ENCODE measurements at regions not wholly inside any gene's neighbourhood (a gene's known extent, or its start where the extent isn't known, plus 50 kb on each side); places are given as distances from the start of the nearest gene placed in this dataset.

GRCh38 chr2:158022888-158023287, 78.8 kb upstream of the UPP2 start:
- ChIA-PET POLR2A (ENCODE audit: partially characterized antibody) (no interaction called here), CTCF (ENCODE audit: partially characterized antibody) (interaction anchor here (0.7 to 6.2 kb wide), 18 partner anchors 8 to 732 kb away, joined by 3 to 62 read pairs (median 6); no protein-coding TSS in a partner anchor)
- Histone ChIP-seq H2BK12ac (ENCODE audit: low read depth, low read length) (no peak overlapping the region), H2BK5ac (ENCODE audit: low read depth, low read length) (no peak overlapping the region), H4K20me1 (replicated peaks in 1 of 2; ENCODE audit: control insufficient read depth in 1 of 2, insufficient read depth in 2 of 2, low read length in 2 of 2) (no peaks in the 10 kb centered on the region), H3K56ac (replicated peaks; ENCODE audit: insufficient read length, low read depth, low read length) (no peak overlapping the region), H3K27ac (ENCODE audit: low read depth, low read length) (no peak overlapping the region), H3K4me1 (replicated peaks in 1 of 4; ENCODE audit: control insufficient read depth in 3 of 4, insufficient read depth in 4 of 4, low read length in 3 of 4) (no peaks in the 10 kb centered on the region), H2BK15ac (ENCODE audit: low read length) (no peak overlapping the region), H3K4me2 (ENCODE audit: insufficient read depth in 1 of 2, low read depth in 2 of 2, low read length in 2 of 2) (no peak overlapping the region), H3K9me3 (ENCODE audit: insufficient read depth in 2 of 2, low read depth in 1 of 2, low read length in 1 of 2) (no peaks in the 10 kb centered on the region), H3K4ac (replicated peaks; ENCODE audit: insufficient read length, low read depth, low read length) (no peak overlapping the region), H3K23me2 (ENCODE audit: low read depth, low read length) (no peaks in the 10 kb centered on the region), H3K9ac (replicated peaks in 1 of 4; ENCODE audit: extremely low read depth in 1 of 4, low read depth in 3 of 4, low read length in 3 of 4) (no peak overlapping the region), H3K36me3 (ENCODE audit: control insufficient read depth in 2 of 4, insufficient read depth in 4 of 4, low read length in 3 of 4) (no peaks in the 10 kb centered on the region), H2BK20ac (ENCODE audit: low read length) (no peak overlapping the region), H4K5ac (ENCODE audit: insufficient read length, low read depth, low read length) (no peak overlapping the region), H2BK120ac (replicated peaks; ENCODE audit: low read depth, low read length) (no peak overlapping the region), H3K18ac (ENCODE audit: extremely low read depth, low read length) (no peak overlapping the region), H2AFZ (ENCODE audit: low read length) (no peak overlapping the region), H2AK5ac (ENCODE audit: low read depth, low read length) (no peak overlapping the region), H3K14ac (ENCODE audit: insufficient read length) (no peak overlapping the region), H3K79me1 (ENCODE audit: low read depth, low read length) (no peaks in the 10 kb centered on the region), H3K27me3 (replicated peaks in 1 of 4; ENCODE audit: control insufficient read depth in 3 of 4, extremely low read depth in 1 of 4, insufficient read depth in 3 of 4, low read length in 3 of 4) (peaks cover 0 to 4% (median 0%) of the 10 kb centered on the region in 4 experiments; a peak in 1 of 7 replicates), H3K79me2 (ENCODE audit: control insufficient read depth in 1 of 2, insufficient read depth in 2 of 2, low read length in 2 of 2) (no peaks in the 10 kb centered on the region), H4K91ac (replicated peaks; ENCODE audit: insufficient read length, low read length) (no peak overlapping the region), H4K8ac (ENCODE audit: extremely low read depth, insufficient read depth, low read length) (no peak overlapping the region), H3K4me3 (ENCODE audit: extremely low read depth in 1 of 4, insufficient read depth in 2 of 4, low read depth in 3 of 4, low read length in 4 of 4) (no peak overlapping the region), H3K23ac (ENCODE audit: insufficient read length) (no peak overlapping the region)
- 50 to 100% methylated on average over 1 of the region's 1 CpG for WGBS, 2 experiments (ENCODE audit: extremely low coverage in 1 of 2, insufficient coverage in 1 of 2, insufficient read length in 1 of 2, insufficient replicate concordance in 2 of 2, low coverage in 1 of 2, low lambda C conversion rate in 2 of 2, missing lambda C conversion rate in 1 of 2)
- FAIRE-seq (no peak), DNase-seq (ENCODE audit: low read depth in 1 of 2, low spot score in 2 of 2) (no peak)
- TF ChIP-seq PHF8 (conservative IDR thresholded peaks at IDR 0.05; ENCODE audit: low read depth, low read length) (no peak), ZNF274 (IDR thresholded peaks at IDR 0.05; ENCODE audit: borderline replicate concordance, extremely low read depth, low read length) (no peak), EZH2 (IDR thresholded peaks at IDR 0.05; ENCODE audit: low read depth, low read length, severe bottlenecking) (no peak), YY1 (IDR thresholded peaks at IDR 0.05; ENCODE audit: low read depth, low read length) (no peak), JUND (IDR thresholded peaks at IDR 0.05; ENCODE audit: low read length) (no peak), CEBPB (IDR thresholded peaks at IDR 0.05; ENCODE audit: low read depth, low read length) (no peak), POLR2A (IDR thresholded peaks at IDR 0.05; ENCODE audit: control extremely low read depth in 1 of 2, low read depth in 2 of 2, low read length in 2 of 2) (no peak), CREB1 (IDR thresholded peaks at IDR 0.05) (no peak), CTCF (IDR thresholded peaks at IDR 0.05; ENCODE audit: control extremely low read depth in 1 of 3, insufficient read depth in 1 of 3, low read depth in 1 of 3, low read length in 3 of 3) (no peak), MAFK (IDR thresholded peaks at IDR 0.05; ENCODE audit: low read depth, low read length) (no peak), SUZ12 (IDR thresholded peaks at IDR 0.05; ENCODE audit: low read length) (no peak), KDM1A (IDR thresholded peaks at IDR 0.05; ENCODE audit: borderline replicate concordance, low read length) (no peak)
- TF ChIP-seq, protein P1, sequence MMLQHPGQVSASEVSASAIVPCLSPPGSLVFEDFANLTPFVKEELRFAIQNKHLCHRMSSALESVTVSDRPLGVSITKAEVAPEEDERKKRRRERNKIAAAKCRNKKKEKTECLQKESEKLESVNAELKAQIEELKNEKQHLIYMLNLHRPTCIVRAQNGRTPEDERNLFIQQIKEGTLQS (IDR thresholded peaks at IDR 0.05; ENCODE audit: insufficient read depth, low read depth, low read length): no peak

Measured in H1 (cell line).